ENCODE measurements at regions not wholly inside any gene's neighbourhood (a gene's known extent, or its start where the extent isn't known, plus 50 kb on each side); places are given as distances from the start of the nearest gene placed in this dataset.
"Not testable (repeated sequence)": the region's sequence is repeated elsewhere in the genome, so short reads cannot be mapped to it uniquely, and the experiment has no call there.

DNA sequence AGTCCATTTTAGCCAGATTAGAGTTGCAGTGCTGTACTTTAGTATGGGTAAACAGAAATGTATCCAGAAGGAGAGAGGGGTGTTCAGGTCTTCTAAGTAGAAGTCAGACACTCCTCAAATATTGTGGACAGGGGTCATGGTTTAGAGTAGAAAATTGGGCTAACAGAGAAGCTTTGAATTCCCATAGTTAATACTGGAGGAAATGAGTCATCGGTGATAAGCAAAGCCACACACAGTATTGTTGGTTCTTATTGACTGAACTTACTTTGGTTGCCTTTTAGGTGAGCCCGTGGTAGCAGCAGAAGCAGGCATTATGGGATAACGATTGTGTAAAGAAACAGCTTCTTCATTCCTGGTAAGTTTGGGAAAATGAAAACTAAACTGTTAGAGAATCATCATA lies 66.7 kb upstream of the ERV3-1 start:
- not testable (repeated sequence) for H3K27me3 Mint-ChIP-seq, H3K4me3 Mint-ChIP-seq, H3K9me3 Mint-ChIP-seq, H3K4me1 Mint-ChIP-seq, DNase-seq, H3K27ac Mint-ChIP-seq
- peaks cover 20% of the 10 kb centered on the region for H3K36me3 Mint-ChIP-seq

DNA sequence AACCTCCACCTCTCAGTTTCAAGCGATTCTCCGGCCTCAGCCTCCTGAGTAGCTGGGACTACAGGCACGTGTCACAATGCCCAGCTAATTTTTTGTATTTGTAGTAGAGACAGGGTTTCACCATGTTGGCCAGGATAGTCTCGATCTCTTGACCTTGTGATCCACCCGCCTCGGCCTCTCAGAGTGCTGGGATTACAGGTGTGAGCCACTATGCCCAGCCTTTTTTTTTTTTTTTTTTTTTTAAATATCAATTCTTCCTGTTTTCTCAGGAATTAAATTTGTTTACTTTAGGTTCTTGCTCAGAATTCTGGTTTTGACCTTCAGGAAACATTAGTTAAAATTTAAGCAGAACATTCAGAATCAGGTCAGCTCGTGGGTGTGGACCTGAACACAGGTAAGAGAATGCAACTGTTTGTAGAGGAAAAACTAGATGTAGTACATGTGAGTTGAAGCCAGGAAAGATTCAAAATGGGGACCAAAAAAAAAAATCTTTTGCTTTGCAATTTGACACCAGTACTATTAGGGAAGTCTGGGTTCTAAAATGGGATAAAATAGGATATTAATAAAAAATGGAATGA lies 65.5 kb upstream of the ERV3-1 start:
- H3K36me3 Mint-ChIP-seq = peaks cover 16% of the 10 kb centered on the region
- not testable (repeated sequence) for H3K9me3 Mint-ChIP-seq

DNA sequence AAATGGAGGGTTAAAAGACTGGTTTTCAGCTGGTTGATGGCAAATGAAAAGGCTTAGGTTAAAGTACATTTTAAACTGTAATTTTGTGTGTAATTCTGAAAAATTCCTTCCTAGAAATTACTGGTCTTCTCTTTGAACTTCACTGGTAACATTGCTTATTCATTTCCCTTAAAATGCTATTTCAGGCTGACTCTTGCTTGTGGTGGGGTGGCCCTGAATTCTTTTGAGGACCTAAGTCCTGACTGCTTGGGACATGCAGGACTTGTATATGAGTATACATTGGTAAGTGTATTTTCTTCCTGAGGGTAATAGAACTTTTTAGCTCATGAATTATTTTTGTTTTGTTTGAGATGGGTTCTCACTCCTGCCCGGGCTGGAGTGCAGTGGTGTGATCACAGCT lies 63.0 kb upstream of the ERV3-1 start:
- not testable (repeated sequence) for H3K4me1 Mint-ChIP-seq, H3K9me3 Mint-ChIP-seq, H3K27ac Mint-ChIP-seq, DNase-seq, H3K27me3 Mint-ChIP-seq, H3K4me3 Mint-ChIP-seq
- peaks cover 18% of the 10 kb centered on the region for H3K36me3 Mint-ChIP-seq

More for the DNA sequence above, 65.5 kb upstream of the ERV3-1 start:
- H3K4me3 Mint-ChIP-seq, DNase-seq, H3K27me3 Mint-ChIP-seq, H3K4me1 Mint-ChIP-seq, H3K27ac Mint-ChIP-seq: not testable (repeated sequence)

DNA sequence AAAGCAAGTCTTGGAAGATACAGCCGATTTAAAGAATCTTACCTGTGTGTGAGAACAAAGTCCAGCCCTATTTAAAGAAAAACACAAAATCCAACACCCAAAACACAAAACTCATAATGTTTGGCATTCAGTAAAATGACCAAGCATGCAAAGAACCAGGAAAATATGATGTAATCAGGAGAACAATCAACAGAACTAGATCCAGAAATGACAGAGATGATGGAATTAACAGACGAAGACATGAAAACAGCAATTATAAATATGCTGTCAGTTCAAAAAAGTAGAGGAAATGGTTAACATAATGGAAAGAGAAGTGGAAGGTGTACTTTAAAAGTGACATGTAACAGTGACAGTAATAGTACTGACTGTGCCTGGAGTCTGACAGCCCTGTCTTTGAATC lies 56.1 kb upstream of the ERV3-1 start:
- H3K9me3 Mint-ChIP-seq, H3K4me1 Mint-ChIP-seq, H3K27me3 Mint-ChIP-seq, H3K27ac Mint-ChIP-seq, DNase-seq, H3K4me3 Mint-ChIP-seq: not testable (repeated sequence)
- H3K36me3 Mint-ChIP-seq = peaks cover 13% of the 10 kb centered on the region

DNA sequence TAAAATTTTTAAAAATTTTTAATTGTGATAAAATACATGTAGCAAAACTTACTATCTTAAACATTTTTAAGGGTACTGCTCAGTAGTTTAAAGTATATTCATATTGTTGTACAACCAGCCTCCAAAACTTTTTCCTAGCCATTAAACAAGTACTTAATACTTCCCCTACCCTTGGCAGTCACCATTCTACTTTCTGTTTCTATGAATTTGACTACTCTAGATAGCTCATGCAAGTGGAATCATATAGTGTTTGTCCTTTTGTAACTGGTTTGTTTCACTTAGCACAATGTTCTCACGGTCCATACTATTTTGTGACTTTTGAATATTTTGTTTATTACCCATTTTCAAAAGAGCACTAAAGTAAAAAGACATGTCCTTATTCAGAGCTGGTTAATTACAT lies 52.8 kb upstream of the ERV3-1 start:
- H3K27ac Mint-ChIP-seq, H3K27me3 Mint-ChIP-seq: not testable (repeated sequence)

More for the DNA sequence above, 52.8 kb upstream of the ERV3-1 start:
- not testable (repeated sequence) for H3K4me1 Mint-ChIP-seq, H3K4me3 Mint-ChIP-seq, H3K9me3 Mint-ChIP-seq, DNase-seq
- peaks cover 29% of the 10 kb centered on the region for H3K36me3 Mint-ChIP-seq
